ENCODE measurements at regions not wholly inside any gene's neighbourhood (a gene's known extent, or its start where the extent isn't known, plus 50 kb on each side); places are given as distances from the start of the nearest gene placed in this dataset.
"Not testable (repeated sequence)": the region's sequence is repeated elsewhere in the genome, so short reads cannot be mapped to it uniquely, and the experiment has no call there.

GRCh38 chr10:80949785-80950184 is 412.1 kb downstream of the SH2D4B start:
- no peak for DNase-seq (ENCODE audit: low spot score)

DNA sequence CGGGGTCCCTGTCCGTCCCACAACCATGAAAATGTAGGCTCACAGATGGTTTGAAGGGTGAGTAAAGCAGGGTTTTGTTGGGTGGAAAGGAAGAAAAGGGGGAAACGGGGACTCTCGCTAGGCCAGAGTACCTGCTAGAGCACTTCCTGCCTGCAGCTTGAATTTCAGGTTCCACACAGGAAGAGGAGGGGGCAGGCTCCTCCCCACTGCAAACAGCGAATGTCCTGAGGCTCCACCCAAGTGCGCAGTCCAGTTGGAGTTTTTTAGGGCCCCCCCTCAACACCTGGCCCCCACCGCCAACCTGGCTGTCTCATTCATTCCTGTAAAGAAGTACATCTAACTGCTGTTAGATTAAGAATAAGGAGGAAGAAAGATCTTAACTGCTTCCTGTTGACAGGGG is 414.7 kb downstream of the SH2D4B start:
- no peak for DNase-seq (ENCODE audit: low spot score)

GRCh38 chr10:80957161-80957560 is 419.5 kb downstream of the SH2D4B start:
- no peak for DNase-seq (ENCODE audit: low spot score)

DNA sequence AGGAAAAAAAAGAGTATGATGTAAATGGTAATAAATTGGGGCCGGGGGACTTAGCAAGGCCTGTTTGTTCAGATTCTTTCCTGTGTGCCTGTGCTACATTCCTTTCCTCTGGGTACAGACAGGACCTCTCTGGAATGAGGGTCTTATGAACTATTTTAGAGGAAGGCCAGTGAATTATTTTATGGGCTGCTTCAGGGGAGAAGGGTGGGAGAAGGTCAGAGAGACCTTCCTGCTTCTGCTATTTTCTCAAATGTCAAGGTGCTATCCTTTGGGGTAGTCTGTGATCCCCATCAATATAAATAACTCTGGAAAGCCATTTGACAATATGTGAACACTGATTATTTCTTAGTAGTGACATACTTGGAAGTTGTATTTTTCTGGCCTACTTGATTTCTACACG is 426.5 kb downstream of the SH2D4B start:
- no peak for DNase-seq (ENCODE audit: low spot score)

DNA sequence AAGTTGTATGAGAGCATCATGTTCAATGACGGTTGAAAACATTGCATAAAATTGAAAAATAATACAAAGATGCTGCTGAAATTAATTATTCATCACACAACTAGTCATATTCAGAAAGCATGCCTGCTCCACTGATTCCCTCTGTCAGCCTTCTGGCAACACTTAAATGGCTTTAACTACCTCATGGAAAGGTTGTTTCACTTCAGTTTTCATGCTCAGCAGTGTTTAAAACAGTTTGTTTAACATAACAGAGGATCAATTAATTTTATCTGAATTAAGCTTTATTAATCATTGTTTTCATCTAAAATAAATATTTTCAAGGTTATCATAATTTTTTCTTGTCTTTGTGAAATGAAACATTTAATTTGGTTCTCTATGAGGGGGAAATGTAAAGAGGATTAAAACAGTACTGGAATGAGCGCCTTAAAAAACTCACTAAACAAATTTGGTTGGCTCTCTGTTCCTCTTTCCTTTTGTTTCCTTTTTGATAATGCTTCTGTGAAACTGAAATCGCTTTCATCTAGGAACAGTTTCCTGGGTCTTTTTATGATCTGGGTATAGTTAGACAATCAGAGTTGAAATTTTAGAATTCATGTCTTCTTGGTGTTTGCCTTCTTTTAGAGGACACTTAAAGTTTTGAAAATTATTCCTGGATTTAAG is 427.4 kb downstream of the SH2D4B start:
- DNase-seq (ENCODE audit: low spot score): no peak

- DNase-seq (ENCODE audit: low spot score): no peak
These were observed 428.8 kb downstream of the SH2D4B start for GRCh38 chr10:80966326-80966986.

DNA sequence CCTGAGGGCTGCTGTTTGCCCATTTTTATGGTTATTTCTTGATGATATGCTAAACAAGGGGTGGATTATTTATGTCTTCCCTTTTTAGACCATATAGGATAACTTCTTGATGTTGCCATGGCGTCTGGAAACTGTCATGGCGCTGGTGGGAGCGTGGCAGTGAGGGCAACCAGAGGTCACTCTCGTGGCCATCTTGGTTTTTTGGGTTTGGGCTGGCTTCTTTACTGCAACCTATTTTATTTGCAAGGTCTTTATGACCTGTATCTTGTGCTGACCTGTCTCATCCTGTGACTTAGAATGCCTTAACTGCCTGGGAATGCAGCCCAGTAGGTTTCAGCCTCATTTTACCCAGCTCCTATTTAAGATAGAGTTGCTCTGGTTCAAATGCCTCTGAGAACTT is 429.7 kb downstream of the SH2D4B start:
- not testable (repeated sequence) for DNase-seq (ENCODE audit: low spot score)

- DNase-seq (ENCODE audit: low spot score): no peak
These were observed 431.2 kb downstream of the SH2D4B start for GRCh38 chr10:80968903-80969302.

- DNase-seq (ENCODE audit: low spot score): no peak
These were observed 433.8 kb downstream of the SH2D4B start for GRCh38 chr10:80971461-80971860.

- DNase-seq (ENCODE audit: low spot score): no peak
These were observed 439.0 kb downstream of the SH2D4B start for GRCh38 chr10:80976658-80977057.

DNA sequence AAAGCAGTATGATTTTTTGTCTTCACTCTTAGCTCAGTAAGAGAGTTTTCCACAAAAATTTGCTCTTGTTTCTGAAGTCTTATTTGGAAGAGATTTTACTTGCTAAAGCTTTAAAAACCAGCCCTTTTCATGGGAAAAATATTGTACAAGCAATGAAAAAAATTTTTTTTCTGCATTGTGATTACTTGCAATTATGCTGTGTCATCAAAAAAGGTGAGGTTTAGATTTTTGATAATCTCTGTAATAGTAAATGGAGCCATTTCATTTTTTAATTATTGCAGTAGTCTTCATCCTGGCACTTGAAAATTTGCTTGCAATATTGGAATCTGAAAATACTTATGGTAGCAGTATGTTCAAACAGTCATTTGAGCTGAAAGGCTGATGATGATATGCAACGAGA is 447.4 kb downstream of the SH2D4B start:
- DNase-seq (ENCODE audit: low spot score): no peak

DNA sequence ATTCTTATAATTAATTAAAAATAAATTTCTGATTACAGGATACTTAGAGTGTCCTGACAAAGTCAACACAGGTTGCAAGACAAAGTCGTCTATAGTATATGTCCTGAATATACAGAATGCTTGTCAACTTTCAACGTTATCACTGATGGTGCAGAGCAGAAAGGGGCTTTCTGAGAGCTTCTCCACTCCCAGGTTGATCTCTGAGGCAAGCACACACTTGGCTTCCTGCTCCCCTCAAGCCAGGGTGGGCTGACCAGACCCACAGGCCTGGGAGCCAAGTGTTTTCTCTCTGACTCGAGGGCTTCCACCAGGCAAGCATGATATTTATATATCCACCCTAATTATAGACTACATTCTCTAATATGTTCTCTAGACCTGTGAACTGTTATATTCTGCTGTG is 448.9 kb downstream of the SH2D4B start:
- DNase-seq (ENCODE audit: low spot score): no peak

- DNase-seq (ENCODE audit: low spot score): no peak
These were observed 451.1 kb downstream of the SH2D4B start for GRCh38 chr10:80988755-80989154.

- no peak for DNase-seq (ENCODE audit: low spot score)
These were observed 459.0 kb downstream of the SH2D4B start for GRCh38 chr10:80996615-80997193.

GRCh38 chr10:81000781-81001180 is 463.1 kb downstream of the SH2D4B start:
- no peak for DNase-seq (ENCODE audit: low spot score)

DNA sequence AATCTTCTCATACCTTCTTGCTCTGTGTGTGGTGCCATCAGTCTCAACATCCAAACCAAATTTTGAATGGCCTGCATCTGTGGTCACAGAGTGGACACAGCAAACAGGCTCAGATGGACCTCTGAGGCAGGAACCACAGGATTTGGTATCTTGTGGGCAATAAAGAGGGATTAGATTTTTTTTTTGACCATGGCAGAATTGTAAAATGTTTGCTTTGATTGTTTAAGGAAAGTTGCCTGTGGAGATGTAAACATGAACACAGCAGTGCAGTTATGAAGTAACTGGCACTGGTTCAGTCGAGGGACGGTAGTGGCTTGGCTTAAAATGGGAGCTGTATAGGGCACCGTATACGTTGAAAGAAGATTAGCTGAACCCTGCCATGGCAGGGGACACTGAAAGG is 464.7 kb downstream of the SH2D4B start:
- no peak for DNase-seq (ENCODE audit: low spot score)

GRCh38 chr10:81007872-81008271 is 470.2 kb downstream of the SH2D4B start:
- DNase-seq (ENCODE audit: low spot score): no peak

DNA sequence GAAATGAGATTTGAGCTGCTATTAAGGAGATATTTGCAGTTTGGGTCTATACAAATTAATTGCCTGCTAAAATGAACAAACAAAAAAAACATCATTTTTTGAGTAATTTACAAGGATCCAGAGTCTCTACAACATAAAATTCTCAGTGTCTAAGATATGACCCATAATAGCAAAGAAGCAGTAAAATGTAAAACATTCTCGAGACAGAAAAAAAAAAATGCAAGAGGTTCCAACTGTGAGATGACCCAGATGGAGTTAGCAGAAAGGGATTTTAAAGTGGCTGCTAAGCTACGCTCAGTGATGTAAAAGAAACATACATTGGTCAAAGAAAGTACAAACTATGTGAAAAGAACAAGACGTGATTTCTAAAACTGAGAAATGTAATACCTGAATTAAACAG is 471.0 kb downstream of the SH2D4B start:
- DNase-seq (ENCODE audit: low spot score): no peak

GRCh38 chr10:81009296-81009695 is 471.6 kb downstream of the SH2D4B start:
- DNase-seq (ENCODE audit: low spot score): no peak

DNA sequence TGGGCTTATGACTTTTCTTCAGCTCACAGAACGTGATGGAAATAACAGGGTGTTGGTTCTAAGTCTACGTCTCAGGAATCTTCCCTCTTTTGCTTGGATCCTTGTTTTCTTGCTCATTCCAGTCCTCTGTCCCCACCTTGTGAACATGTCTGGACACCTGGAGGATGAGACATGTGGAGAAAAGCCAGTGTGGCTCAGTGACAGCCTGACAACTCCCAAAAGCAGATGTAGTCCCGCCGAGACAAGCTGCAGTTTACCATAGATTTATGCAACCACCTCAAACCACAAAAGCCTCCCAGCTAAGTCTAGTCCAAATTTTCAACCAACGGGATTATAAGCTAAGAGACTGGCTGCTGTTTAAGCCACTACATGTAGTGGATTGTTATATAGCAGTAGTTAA is 476.1 kb downstream of the SH2D4B start:
- no peak for DNase-seq (ENCODE audit: low spot score)

- DNase-seq (ENCODE audit: low spot score): no peak
These were observed 481.6 kb downstream of the SH2D4B start for GRCh38 chr10:81019029-81019890.

DNA sequence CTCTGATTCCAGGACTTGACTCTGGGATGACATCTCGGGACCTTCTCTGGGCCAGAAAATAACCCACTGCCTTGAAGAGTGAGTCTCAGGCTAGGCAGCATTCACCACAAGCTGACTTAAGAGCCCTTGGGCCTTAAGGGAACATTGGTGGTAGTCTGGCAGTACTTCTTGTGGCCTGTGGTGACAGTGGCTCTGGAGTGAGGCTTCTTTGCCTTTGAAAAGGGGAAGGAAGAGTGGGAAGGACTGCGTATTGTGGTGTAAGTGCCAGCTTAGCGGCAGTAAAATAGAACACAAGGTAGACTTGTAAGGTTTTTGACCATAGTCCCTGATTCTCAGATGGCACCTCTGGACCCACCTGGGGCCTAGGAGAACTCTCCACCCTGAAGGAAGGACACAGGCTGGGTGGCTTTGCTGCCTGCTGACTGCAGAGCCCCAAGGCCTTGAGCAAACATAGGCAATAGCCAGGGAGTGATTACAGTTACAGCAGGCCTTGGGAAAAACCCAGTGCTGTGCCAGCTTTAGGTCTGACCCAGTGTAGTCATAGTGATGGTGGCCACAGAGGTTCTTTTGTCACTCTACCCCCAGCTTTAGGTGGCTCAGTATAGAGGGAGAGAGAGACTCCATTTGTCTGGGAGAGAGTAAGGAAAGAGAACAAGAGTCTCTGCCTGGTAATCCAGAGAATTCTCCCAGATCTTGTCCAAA is 483.9 kb downstream of the SH2D4B start:
- no peak for DNase-seq (ENCODE audit: low spot score)

Data from hematopoietic multipotent progenitor cell treated with erythropoietin and hydrocortisone succinate and interleukin-3 and kit ligand, for 17 days (in vitro differentiated cells).